ENCODE measurements at regions not wholly inside any gene's neighbourhood (a gene's known extent, or its start where the extent isn't known, plus 50 kb on each side); places are given as distances from the start of the nearest gene placed in this dataset.

DNA sequence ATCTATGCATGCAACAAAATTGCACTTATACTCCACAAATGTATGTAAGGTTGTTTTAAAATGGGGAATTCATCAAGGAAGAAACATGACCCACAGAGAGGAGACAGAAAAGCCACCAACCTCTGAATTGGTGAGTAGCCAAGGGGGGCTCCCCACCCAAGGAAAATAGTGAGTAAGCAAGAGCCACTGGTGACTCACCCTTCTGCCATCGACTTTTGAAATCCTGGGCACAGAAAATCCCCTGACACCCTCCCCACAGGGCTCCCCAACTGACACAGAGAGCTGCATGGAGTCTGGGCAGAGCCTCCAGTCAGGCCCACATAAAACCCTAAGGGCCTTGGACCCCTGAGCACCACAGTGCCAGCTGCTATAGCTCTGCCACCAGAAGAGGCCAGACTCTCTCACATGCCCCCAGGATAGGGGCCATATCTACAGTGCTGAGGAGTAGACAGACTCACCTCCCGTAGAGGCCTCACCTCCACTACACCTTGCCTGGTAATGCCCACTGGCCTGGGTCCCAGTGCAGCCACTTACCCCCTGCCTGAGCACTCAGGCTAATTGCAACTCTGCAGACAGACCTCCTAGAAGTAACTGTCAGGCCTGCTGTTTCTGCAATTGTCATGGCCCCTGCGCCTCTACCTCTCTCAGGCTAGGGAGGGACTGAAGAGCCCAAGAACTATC is 244.7 kb upstream of the WSB1 start:
- H3K9ac ChIP-seq (ENCODE audit: low read depth in 2 of 2, low read length in 2 of 2) = no peak overlapping the region
- no peaks in the 10 kb centered on the region for H3K36me3 ChIP-seq
- H3K4me3 ChIP-seq = no peak overlapping the region
- no peaks in the 10 kb centered on the region for H3K27me3 ChIP-seq
- no peak for DNase-seq
- H3K4me1 ChIP-seq = no peaks in the 10 kb centered on the region
- H3K27ac ChIP-seq = no peak overlapping the region
- H3K9me3 ChIP-seq = no peaks in the 10 kb centered on the region
- intact Hi-C loops (cut with DNase I) = no loop called here
- no peak for TF ChIP-seq CTCF (IDR thresholded peaks at IDR 0.05)

DNA sequence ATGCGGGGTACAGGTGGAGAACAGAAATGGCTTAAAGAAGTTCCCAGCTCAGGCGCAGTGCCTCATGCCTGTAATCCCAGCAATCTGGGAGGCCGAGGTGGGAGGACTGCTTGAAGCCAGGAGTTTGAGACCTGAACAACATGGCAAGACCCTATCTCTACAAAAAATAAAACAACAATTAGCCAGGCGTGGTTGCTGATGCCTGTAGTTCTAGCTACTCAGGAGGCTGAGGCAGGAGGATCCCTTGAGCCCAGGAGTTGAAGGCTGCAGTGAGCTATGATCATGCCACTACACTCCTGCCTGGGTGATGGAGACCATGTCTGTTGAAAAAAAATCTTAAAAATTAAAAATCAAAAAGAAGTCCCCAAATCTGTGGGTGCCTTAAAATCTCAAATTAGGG is 228.3 kb upstream of the WSB1 start:
- no peaks in the 10 kb centered on the region for H3K9me3 ChIP-seq
- no peak overlapping the region for H3K27ac ChIP-seq
- H3K9ac ChIP-seq (ENCODE audit: low read depth in 2 of 2, low read length in 2 of 2) = no peak overlapping the region
- no peak for DNase-seq
- TF ChIP-seq CTCF (IDR thresholded peaks at IDR 0.05) = no peak
- no peaks in the 10 kb centered on the region for H3K36me3 ChIP-seq
- intact Hi-C loops (cut with DNase I) = loop anchor here (10.0 kb wide), 1 partner anchor 49 kb away; no protein-coding TSS in a partner anchor
- no peaks in the 10 kb centered on the region for H3K27me3 ChIP-seq
- H3K4me3 ChIP-seq = no peak overlapping the region
- no peaks in the 10 kb centered on the region for H3K4me1 ChIP-seq

DNA sequence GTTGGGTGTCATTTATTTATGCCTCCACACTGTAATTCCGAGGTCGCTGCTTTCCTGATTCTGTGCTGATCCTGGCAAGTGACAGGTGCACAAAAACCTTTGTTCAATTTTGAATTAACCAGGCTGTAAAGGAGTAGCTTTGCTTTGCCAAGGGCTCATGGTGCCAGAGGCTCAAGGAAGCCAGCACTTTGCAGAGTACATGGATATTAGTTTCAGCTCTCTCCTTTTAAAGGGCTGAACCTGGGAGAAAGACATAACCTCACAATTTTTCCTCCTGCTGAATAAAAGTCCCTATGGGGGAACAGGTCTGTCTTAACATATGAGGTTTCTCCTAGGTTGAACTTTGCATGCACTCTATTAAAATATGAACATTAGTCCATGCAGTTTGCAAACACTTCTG is 227.6 kb upstream of the WSB1 start:
- Histone ChIP-seq H3K27me3 (no peaks in the 10 kb centered on the region), H3K9ac (ENCODE audit: low read depth in 2 of 2, low read length in 2 of 2) (no peak overlapping the region), H3K9me3 (no peaks in the 10 kb centered on the region), H3K4me1 (no peaks in the 10 kb centered on the region), H3K27ac (no peak overlapping the region), H3K4me3 (no peak overlapping the region), H3K36me3 (no peaks in the 10 kb centered on the region)
- no peak for DNase-seq
- no peak for TF ChIP-seq CTCF (IDR thresholded peaks at IDR 0.05)
- intact Hi-C loops (cut with DNase I) = loop anchor here (10.0 kb wide), 1 partner anchor 48 kb away; no protein-coding TSS in a partner anchor

DNA sequence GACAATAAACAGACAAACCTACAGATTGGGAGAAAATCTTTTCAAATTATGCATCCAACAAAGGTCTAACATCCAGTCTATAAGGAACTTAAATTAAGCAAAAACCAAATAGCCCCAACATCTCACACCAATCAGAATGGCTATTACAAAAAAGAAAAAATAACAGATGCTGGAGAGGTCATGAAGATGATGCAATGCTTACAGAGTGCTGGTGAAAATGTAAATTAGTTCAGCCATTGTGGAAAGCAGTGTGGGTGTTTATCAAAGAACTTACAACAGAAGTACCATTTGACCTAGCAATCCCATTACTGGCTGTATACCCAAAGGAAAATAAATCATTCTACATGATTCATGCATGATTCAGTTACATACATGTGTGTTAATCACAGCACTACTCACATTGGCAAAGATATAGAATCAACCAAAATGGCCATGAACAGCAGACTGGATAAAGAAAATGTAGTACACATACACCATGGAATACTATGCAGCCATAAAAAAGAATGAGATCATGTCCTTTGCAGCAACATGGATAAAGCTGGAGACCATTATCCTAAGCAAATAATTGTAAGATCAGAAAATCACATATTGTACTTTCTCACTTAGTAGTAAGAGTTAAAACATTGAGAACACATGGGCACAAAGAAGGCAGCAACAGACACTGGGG is 223.9 kb upstream of the WSB1 start:
- intact Hi-C loops (cut with DNase I) = loop anchor here (10.0 kb wide), 1 partner anchor 45 kb away; no protein-coding TSS in a partner anchor

GRCh38 chr17:27070836-27071235 is 223.1 kb upstream of the WSB1 start:
- no peak overlapping the region for H3K4me3 ChIP-seq
- intact Hi-C loops (cut with DNase I) = no loop called here
- no peak for DNase-seq
- H3K4me1 ChIP-seq = no peaks in the 10 kb centered on the region
- TF ChIP-seq CTCF (IDR thresholded peaks at IDR 0.05) = no peak
- no peak overlapping the region for H3K9ac ChIP-seq (ENCODE audit: low read depth in 2 of 2, low read length in 2 of 2)
- no peaks in the 10 kb centered on the region for H3K36me3 ChIP-seq
- H3K27me3 ChIP-seq = no peaks in the 10 kb centered on the region
- H3K9me3 ChIP-seq = no peaks in the 10 kb centered on the region
- no peak overlapping the region for H3K27ac ChIP-seq

More for the DNA sequence above, 223.9 kb upstream of the WSB1 start:
- no peak for DNase-seq
- H3K36me3 ChIP-seq = no peaks in the 10 kb centered on the region
- no peaks in the 10 kb centered on the region for H3K9me3 ChIP-seq
- H3K9ac ChIP-seq (ENCODE audit: low read depth in 2 of 2, low read length in 2 of 2) = no peak overlapping the region
- no peak overlapping the region for H3K4me3 ChIP-seq
- H3K27ac ChIP-seq = no peak overlapping the region
- no peak for TF ChIP-seq CTCF (IDR thresholded peaks at IDR 0.05)
- H3K27me3 ChIP-seq = no peaks in the 10 kb centered on the region
- no peaks in the 10 kb centered on the region for H3K4me1 ChIP-seq
